GM13977 (cell line): ENCODE measurements at regions not wholly inside any gene's neighbourhood (a gene's known extent, or its start where the extent isn't known, plus 50 kb on each side); places are given as distances from the start of the nearest gene placed in this dataset.

Experiments used
- DNase-seq: peaks from one replicate; pipeline ENCODE4 v3.0.0; 2012; ENCODE audit warnings: low spot score
- in situ Hi-C: fragments of 300-500 bp; cut with MboI; formaldehyde crosslinking; loops from one replicate; pipeline ENCODE4 v1.12.0; 2022; ENCODE audit warnings: low sequenced_read_pairs, low pct_unique_long_range_greater_than_20kb, mixed read lengths, inconsistent platforms; ENCODE audit not compliant: unreplicated experiment
- TF ChIP-seq, protein P1 (sequence below): IDR thresholded peaks from 2 replicates; pipeline ENCODE4 v1.5.1; 2012; ENCODE audit warnings: mild to moderate bottlenecking, control low read depth; ENCODE audit not compliant: insufficient read depth; ENCODE audit errors: extremely low read depth, missing control alignments

DNA sequence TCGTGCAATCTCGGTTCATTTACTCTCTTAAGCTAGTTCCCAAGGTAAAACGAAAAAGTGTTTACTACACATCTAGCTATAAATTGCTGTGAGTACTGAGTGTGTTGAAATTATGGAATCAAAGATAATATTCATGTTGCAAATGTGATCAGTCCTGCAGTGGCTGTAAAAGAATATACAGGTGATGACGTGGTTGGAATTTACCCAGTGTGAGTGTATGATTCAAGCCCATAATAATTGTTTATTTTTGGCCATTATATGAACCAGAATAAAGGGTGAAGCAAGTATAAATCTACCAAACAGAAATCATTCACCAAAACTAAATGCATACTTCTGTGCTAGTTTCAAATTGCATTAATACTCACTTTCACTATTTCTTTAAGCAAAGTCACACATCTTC lies 1363.6 kb upstream of the CHAC2 start:
- TF ChIP-seq, protein P1, sequence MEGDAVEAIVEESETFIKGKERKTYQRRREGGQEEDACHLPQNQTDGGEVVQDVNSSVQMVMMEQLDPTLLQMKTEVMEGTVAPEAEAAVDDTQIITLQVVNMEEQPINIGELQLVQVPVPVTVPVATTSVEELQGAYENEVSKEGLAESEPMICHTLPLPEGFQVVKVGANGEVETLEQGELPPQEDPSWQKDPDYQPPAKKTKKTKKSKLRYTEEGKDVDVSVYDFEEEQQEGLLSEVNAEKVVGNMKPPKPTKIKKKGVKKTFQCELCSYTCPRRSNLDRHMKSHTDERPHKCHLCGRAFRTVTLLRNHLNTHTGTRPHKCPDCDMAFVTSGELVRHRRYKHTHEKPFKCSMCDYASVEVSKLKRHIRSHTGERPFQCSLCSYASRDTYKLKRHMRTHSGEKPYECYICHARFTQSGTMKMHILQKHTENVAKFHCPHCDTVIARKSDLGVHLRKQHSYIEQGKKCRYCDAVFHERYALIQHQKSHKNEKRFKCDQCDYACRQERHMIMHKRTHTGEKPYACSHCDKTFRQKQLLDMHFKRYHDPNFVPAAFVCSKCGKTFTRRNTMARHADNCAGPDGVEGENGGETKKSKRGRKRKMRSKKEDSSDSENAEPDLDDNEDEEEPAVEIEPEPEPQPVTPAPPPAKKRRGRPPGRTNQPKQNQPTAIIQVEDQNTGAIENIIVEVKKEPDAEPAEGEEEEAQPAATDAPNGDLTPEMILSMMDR, result no peak
- DNase-seq, result no peak
- in situ Hi-C loops, result no loop called here

DNA sequence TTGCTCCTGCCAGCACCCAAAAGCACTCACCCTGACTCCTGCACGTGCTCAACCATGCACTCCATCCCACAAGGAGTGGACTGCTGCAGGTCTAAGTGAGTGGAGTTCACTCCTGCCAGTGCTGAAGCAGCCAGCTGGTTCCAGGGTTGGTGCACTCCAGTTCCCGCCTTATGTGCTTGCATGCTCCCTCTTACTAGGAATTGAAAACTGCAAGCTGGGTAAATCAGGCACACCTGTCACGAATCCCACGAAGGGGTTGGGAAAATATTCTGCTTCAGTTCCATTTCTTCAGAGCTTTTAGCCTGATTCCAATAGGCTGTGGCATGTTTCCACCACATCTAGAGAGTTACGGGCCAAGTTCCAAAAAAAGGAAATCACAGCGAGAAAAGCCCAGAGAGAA lies 1365.5 kb upstream of the CHAC2 start:
- TF ChIP-seq, protein P1, result no peak
- in situ Hi-C loops, result no loop called here
- DNase-seq, result no peak

DNA sequence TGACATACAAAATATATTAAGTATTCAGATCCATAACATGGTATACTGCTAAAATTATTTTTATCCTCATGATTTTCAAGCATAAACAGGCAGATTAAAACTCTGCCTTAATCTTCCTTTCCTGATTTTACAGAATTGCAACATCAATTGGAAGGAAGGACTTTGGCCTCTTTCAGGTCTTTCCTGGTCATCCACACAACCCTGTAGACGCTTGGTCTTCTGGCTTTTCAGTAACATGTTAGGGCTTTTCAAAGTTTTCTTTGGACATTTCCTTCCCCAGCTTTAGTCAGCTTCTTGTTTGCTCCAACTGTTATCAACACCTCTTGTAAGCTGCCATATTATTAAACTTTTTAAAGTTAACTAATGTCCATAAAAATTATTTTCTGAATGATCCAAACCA lies 1364.9 kb upstream of the NRXN1 start:
- in situ Hi-C loops, result no loop called here
- TF ChIP-seq, protein P1, result no peak
- no peak for DNase-seq

DNA sequence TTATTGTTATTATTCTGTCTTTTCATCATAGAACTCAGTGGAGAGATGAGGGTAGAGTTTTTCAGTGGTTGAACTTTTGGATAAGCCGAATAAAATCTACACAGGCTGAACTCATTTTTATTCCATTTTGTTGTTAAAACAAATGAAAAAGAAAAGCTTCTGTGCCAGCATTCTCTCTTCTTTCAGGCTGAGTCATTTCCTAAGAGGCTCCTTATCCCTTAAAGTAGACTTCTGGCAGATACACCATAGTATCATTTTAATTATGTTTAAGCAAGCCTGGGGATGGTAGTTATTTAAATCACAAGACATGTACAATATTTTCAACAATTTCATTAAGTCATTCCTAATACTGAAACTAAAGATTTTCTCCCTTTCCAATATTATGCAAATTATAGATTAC lies 1364.0 kb upstream of the NRXN1 start:
- no peak for DNase-seq
- in situ Hi-C loops, result no loop called here
- TF ChIP-seq, protein P1, result no peak

DNA sequence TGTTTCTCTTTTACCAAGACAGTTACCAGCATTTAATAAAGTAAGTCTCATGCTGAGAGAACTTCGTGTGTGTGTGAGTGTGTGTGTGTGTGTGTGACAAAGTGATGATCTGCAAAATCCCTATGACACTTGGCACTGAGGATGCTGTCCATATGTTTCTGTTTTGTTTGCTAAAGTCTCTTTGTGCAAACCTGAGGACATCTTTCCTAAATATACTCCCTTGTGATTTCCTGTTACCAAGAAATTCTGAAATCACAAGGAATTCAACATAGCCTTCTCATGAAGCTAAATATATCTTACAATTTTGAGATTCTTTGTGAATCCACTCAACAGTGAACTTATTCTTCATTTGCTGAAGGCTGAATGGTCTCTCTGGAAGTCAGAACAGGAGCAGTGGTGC lies 1359.7 kb upstream of the NRXN1 start:
- in situ Hi-C loops, result no loop called here
- TF ChIP-seq, protein P1, result no peak
- no peak for DNase-seq

DNA sequence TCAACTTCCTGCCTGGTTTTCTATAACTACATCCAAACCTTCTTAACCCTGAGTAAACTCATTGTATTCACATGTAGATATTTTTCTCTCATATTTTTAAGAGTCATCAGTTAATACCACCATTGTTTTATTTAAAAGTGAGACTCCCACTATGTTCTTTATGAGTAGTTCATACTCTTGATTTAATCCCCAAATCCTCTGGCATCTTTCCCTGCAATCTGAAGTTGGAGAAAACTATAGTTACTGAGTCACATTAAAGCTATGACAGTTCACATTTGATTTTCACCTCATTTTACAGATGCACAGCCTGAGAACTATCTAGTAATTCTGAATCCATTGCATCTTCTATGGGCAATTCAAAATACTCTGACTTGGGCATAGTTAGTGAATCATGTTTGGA lies 1358.7 kb upstream of the NRXN1 start:
- TF ChIP-seq, protein P1, result no peak
- no peak for DNase-seq
- in situ Hi-C loops, result no loop called here
